ENCODE measurements at regions not wholly inside any gene's neighbourhood (a gene's known extent, or its start where the extent isn't known, plus 50 kb on each side); places are given as distances from the start of the nearest gene placed in this dataset.
"Not testable (repeated sequence)": the region's sequence is repeated elsewhere in the genome, so short reads cannot be mapped to it uniquely, and the experiment has no call there.

- not testable (repeated sequence) for TF ChIP-seq CTCF (IDR thresholded peaks at IDR 0.05); POLR2A (IDR thresholded peaks at IDR 0.05); POLR2AphosphoS5 (IDR thresholded peaks at IDR 0.05; ENCODE audit: insufficient read depth in 1 of 2, low read depth in 1 of 2)
These were observed 92.9 kb upstream of the ZNF648 start for GRCh38 chr1:182154425-182154824.

All from vagina (tissue), 2 donors.